ENCODE measurements at regions not wholly inside any gene's neighbourhood (a gene's known extent, or its start where the extent isn't known, plus 50 kb on each side); places are given as distances from the start of the nearest gene placed in this dataset.

DNA sequence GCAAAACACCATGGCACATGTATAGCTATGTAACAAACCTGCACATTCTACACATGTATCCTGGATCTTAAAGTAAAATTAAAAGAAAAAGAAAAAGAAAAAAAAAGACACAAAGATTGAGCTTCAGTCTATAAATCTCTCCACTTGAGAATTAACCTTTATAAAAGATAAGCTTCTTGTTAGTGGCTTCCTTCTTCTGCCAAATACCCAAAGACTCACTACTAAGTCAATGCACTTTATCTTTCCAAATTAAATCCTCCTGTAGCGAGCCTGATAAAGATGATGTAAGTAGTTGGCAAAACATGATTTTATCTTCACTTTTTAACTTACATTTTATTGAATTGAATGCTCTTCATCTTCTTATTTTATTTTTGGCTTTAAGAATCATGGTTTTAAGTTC is 349.9 kb downstream of the TRIB2 start:
- TF ChIP-seq CTCF (conservative IDR thresholded peaks at IDR 0.05; ENCODE audit: low read depth in 2 of 2): no peak
- TF ChIP-seq POLR2AphosphoS5 (IDR thresholded peaks at IDR 0.05; ENCODE audit: low read depth): no peak
- no peak for TF ChIP-seq EZH2 (IDR thresholded peaks at IDR 0.05; ENCODE audit: low read depth, unreplicated experiment)
- TF ChIP-seq EZH2phosphoT487 (IDR thresholded peaks at IDR 0.05; ENCODE audit: unreplicated experiment): no peak
- no peak for TF ChIP-seq JUNB (IDR thresholded peaks at IDR 0.05; ENCODE audit: unreplicated experiment)
